SK-N-SH (cell line): ENCODE measurements at regions not wholly inside any gene's neighbourhood (a gene's known extent, or its start where the extent isn't known, plus 50 kb on each side); places are given as distances from the start of the nearest gene placed in this dataset.

Experiments
- CTCF ChIA-PET: fragments of 300-600, 350-600 bp; formaldehyde crosslinking; extraction: SDS; loops from one replicate; lab custom pipeline; 2021; lab: Yijun Ruan, JAX
- POLR2A ChIA-PET: fragments of 350-600 bp; sonication (Branson Sonifier 250); formaldehyde crosslinking; extraction: SDS; loops from one replicate; lab custom pipeline; 2020; ENCODE audit warnings: antibody characterized with exemption, inconsistent platforms; lab: Yijun Ruan, JAX
- DNase-seq: peaks from one replicate; pipeline ENCODE4 v3.0.0; 2012
- H2AFZ ChIP-seq: fragments of 200-600 bp; sonication (generic); 2 replicates; pipeline ENCODE4 v1.8.1; 2016; ENCODE audit warnings: antibody characterized with exemption, mild to moderate bottlenecking, low read depth
- H3F3A ChIP-seq: fragments of 200-600 bp; sonication (generic); replicated peaks from 2 replicates; pipeline ENCODE3; 2016; ENCODE audit warnings: antibody characterized with exemption, mild to moderate bottlenecking; ENCODE audit not compliant: insufficient read depth
- H3K27ac ChIP-seq, 2 experiments: fragments of 200-500 bp in 1 of 2; fragments of 200-600 bp in 1 of 2; sonication (Bioruptor generic) in 1 of 2; sonication (generic), shearing (Covaris generic) in 1 of 2; 2 replicates each; pipeline versions ENCODE4 v1.5.1 to v1.6.1; 2014 to 2016; ENCODE audit warnings: low read depth in 2 of 2, inconsistent platforms in 1 of 2, low read length in 1 of 2, mild to moderate bottlenecking in 1 of 2, mixed read lengths in 1 of 2
- H3K27me3 ChIP-seq: fragments of 200-600 bp; sonication (generic), shearing (Covaris generic); 2 replicates; pipeline ENCODE4 v1.6.1; 2016; ENCODE audit warnings: mixed run types; ENCODE audit not compliant: insufficient read depth
- H3K36me3 ChIP-seq, 2 experiments: fragments of 200-500 bp in 1 of 2; fragments of 200-600 bp in 1 of 2; sonication (Bioruptor generic) in 1 of 2; sonication (generic) in 1 of 2; replicated peaks in 1 of 2; 2 replicates each; pipeline versions ENCODE3 to v1.5.1; 2014 to 2016; ENCODE audit warnings: low read length in 1 of 2, mild to moderate bottlenecking in 1 of 2; ENCODE audit not compliant: insufficient read depth in 2 of 2, control insufficient read depth in 1 of 2
- H3K4me1 ChIP-seq, 2 experiments: fragments of 200-500 bp in 1 of 2; fragments of 200-600 bp in 1 of 2; sonication (Bioruptor generic) in 1 of 2; sonication (generic), shearing (Covaris generic) in 1 of 2; 2 replicates each; pipeline versions ENCODE4 v1.5.1 to v1.6.1; 2014 to 2016; ENCODE audit warnings: low read depth in 1 of 2, low read length in 1 of 2, mixed run types in 1 of 2; ENCODE audit not compliant: insufficient read depth in 2 of 2, control insufficient read depth in 1 of 2
- H3K4me2 ChIP-seq: fragments of 200-600 bp; sonication (generic), shearing (Covaris generic); 2 replicates; pipeline ENCODE4 v1.6.1; 2017; ENCODE audit warnings: mixed run types
- H3K4me3 ChIP-seq, 2 experiments: fragments of 200-500 bp in 1 of 2; fragments of 200-600 bp in 1 of 2; sonication (Bioruptor generic) in 1 of 2; sonication (generic), shearing (Covaris generic) in 1 of 2; 2 replicates each; pipeline versions ENCODE4 v1.5.1 to v1.8.1; 2014 to 2016; ENCODE audit warnings: low read depth in 2 of 2, inconsistent platforms in 1 of 2, low read length in 1 of 2, mild to moderate bottlenecking in 1 of 2, mixed read lengths in 1 of 2, moderate library complexity in 1 of 2
- H3K79me2 ChIP-seq: fragments of 200-600 bp; sonication (generic); 2 replicates; pipeline ENCODE4 v1.8.1; 2017; ENCODE audit warnings: mild to moderate bottlenecking; ENCODE audit not compliant: insufficient read depth
- H3K9ac ChIP-seq: fragments of 200-600 bp; sonication (generic); 2 replicates; pipeline ENCODE4 v1.6.1; 2017; ENCODE audit warnings: mixed run types
- H3K9me2 ChIP-seq: fragments of 200-600 bp; sonication (generic); 2 replicates; pipeline ENCODE4 v1.6.1; 2017; ENCODE audit warnings: mixed run types
- H3K9me3 ChIP-seq: fragments of 200-600 bp; sonication (generic); 2 replicates; pipeline ENCODE4 v1.6.1; 2017; ENCODE audit warnings: mixed run types, mild to moderate bottlenecking, moderate library complexity
- H4K20me1 ChIP-seq: fragments of 200-600 bp; sonication (generic); 2 replicates; pipeline ENCODE4 v1.6.1; 2017; ENCODE audit warnings: mild to moderate bottlenecking, mixed run types; ENCODE audit not compliant: insufficient read depth
- CHD2 ChIP-seq: fragments of 150-350 bp; IDR thresholded peaks from 2 replicates; pipeline ENCODE4 v1.6.1; 2018; ENCODE audit warnings: low read length; ENCODE audit not compliant: partially characterized antibody
- ELF1 ChIP-seq: IDR thresholded peaks from 2 replicates; pipeline ENCODE4 v1.4.0; 2012
- FOSL2 ChIP-seq: IDR thresholded peaks from 2 replicates; pipeline ENCODE4 v1.4.0; 2012; ENCODE audit warnings: low read depth, mild to moderate bottlenecking, moderate library complexity, borderline replicate concordance
- FOXJ3 ChIP-seq: sonication (generic); formaldehyde crosslinking; IDR thresholded peaks from 2 replicates; pipeline ENCODE4 v1.5.1; 2020; ENCODE audit warnings: mild to moderate bottlenecking, missing genetic modification reagents
- GABPA ChIP-seq: IDR thresholded peaks from 2 replicates; pipeline ENCODE4 v1.4.0; 2012; ENCODE audit warnings: low read depth, mild to moderate bottlenecking
- GATA2 ChIP-seq: sonication (generic); formaldehyde crosslinking; IDR thresholded peaks from 2 replicates; pipeline ENCODE4 v1.5.0; 2020; ENCODE audit warnings: mild to moderate bottlenecking, missing genetic modification reagents
- JUND ChIP-seq: IDR thresholded peaks from 2 replicates; pipeline ENCODE4 v1.4.0; 2012
- MXI1 ChIP-seq: IDR thresholded peaks from 2 replicates; pipeline ENCODE4 v1.6.1; 2012; ENCODE audit warnings: mild to moderate bottlenecking, low read depth, low read length, improper control_type of control experiment
- NFIC ChIP-seq: IDR thresholded peaks from 2 replicates; pipeline ENCODE4 v1.4.0; 2012; ENCODE audit warnings: borderline replicate concordance
- PBX3 ChIP-seq: IDR thresholded peaks from 2 replicates; pipeline ENCODE4; 2012
- RAD21 ChIP-seq: IDR thresholded peaks from 2 replicates; pipeline ENCODE4 v1.6.1; 2012; ENCODE audit warnings: mild to moderate bottlenecking, low read length
- SMC3 ChIP-seq: IDR thresholded peaks from 2 replicates; pipeline ENCODE4 v1.6.1; 2012; ENCODE audit warnings: low read depth, low read length, improper control_type of control experiment
- TAF1 ChIP-seq: IDR thresholded peaks from 2 replicates; pipeline ENCODE4 v1.6.1; 2012; ENCODE audit warnings: low read depth, mild to moderate bottlenecking, low read length, moderate library complexity, borderline replicate concordance
- TEAD4 ChIP-seq: IDR thresholded peaks from 2 replicates; pipeline ENCODE4 v1.4.0; 2012; ENCODE audit warnings: mild to moderate bottlenecking, borderline replicate concordance; ENCODE audit not compliant: insufficient read depth
- YY1 ChIP-seq: IDR thresholded peaks from 2 replicates; pipeline ENCODE4 v1.4.0; 2012; ENCODE audit warnings: low read depth, mild to moderate bottlenecking
- WGBS: methylation state at CpG from one replicate; pipeline ENCODE4 v1.1.6; 2017; ENCODE audit warnings: low lambda C conversion rate; 5-methylcytosine and 5-hydroxymethylcytosine counted together
- TF ChIP-seq, protein P1 (sequence below): fragments of 150-350 bp; IDR thresholded peaks from 2 replicates; pipeline ENCODE4 v1.6.1; 2017; ENCODE audit warnings: antibody characterized with exemption, low read length, low read depth, borderline replicate concordance

DNA sequence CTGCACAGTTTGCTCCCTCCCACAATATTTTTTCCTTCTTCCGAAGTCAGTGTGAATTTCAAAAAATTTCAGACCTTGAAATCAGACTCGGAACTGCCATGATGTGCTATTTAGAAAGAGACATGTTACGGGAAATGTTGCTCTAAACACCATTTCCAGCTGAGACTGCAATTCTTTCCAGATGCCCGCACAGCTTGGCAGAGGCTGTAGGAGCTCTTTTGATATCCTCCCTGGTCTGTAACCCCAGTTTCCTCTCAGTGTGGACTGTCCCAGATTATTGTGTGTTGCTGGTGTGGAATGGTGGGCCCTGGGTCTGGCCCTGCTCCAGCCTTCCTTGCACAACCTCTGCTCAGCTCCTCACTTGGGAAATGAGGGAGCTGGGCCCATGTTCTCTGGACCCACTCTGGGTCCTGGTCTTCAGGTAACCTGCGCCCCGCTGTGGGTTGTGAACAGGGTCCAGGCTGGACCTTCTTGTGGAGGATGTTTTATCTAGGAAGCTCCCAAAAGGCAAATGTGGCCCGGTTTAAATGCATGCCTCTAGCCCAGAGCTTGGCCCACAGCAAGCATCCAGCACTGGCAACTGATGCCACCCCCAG lies 172.8 kb upstream of the CXCL12 start:
- ChIA-PET CTCF (no interaction called here), POLR2A (no interaction called here)
- no peaks in the 10 kb centered on the region for H3K36me3 ChIP-seq

GRCh38 chr10:44558521-44558920 lies 173.6 kb upstream of the CXCL12 start:
- no peak for DNase-seq
- Histone ChIP-seq H3F3A (no peaks in the 10 kb centered on the region), H3K4me2 (no peak overlapping the region)
- TF ChIP-seq SMC3 (no peak), NFIC (no peak), CHD2 (no peak), FOXJ3 (CRISPR knock-in tag) (no peak), RAD21 (no peak)
- TF ChIP-seq, all 33 proteins: peak for 0
- no peaks in the 10 kb centered on the region for H3K9me3 ChIP-seq
- H3K27me3 ChIP-seq = peaks cover 24% of the 10 kb centered on the region; the same call in 1 of the 2 replicates
- POLR2A ChIA-PET = no interaction called here
- H2AFZ ChIP-seq = no peak overlapping the region
- no peaks in the 10 kb centered on the region for H3K36me3 ChIP-seq
- H3K27ac ChIP-seq = no peak overlapping the region
- no peak overlapping the region for H3K4me3 ChIP-seq
- H3K79me2 ChIP-seq = no peaks in the 10 kb centered on the region
- H3K9ac ChIP-seq = no peak overlapping the region
- H3K9me2 ChIP-seq = no peaks in the 10 kb centered on the region
- H4K20me1 ChIP-seq = no peaks in the 10 kb centered on the region
- H3K4me1 ChIP-seq = no peaks in the 10 kb centered on the region
- CTCF ChIA-PET = no interaction called here

More for the DNA sequence above, 172.8 kb upstream of the CXCL12 start:
- WGBS = 3% methylated on average over 4 of the region's 7 CpGs
- Histone ChIP-seq H3K9me3 (no peaks in the 10 kb centered on the region), H2AFZ (no peak overlapping the region), H3K4me1 (no peaks in the 10 kb centered on the region), H4K20me1 (no peaks in the 10 kb centered on the region), H3K79me2 (no peaks in the 10 kb centered on the region), H3K27ac (no peak overlapping the region), H3K4me3 (no peak overlapping the region), H3K9me2 (no peaks in the 10 kb centered on the region), H3K27me3 (peaks cover 24% of the 10 kb centered on the region; the same call in 1 of the 2 replicates), H3F3A (no peaks in the 10 kb centered on the region), H3K9ac (no peak overlapping the region), H3K4me2 (no peak overlapping the region)
- no peak for TF ChIP-seq YY1
- no peak for TF ChIP-seq ELF1
- TF ChIP-seq MXI1 = no peak
- TF ChIP-seq SMC3 = no peak
- no peak for TF ChIP-seq JUND
- no peak for TF ChIP-seq PBX3
- TF ChIP-seq FOSL2 = no peak
- no peak for TF ChIP-seq GATA2 (CRISPR knock-in tag)
- TF ChIP-seq, protein P1, sequence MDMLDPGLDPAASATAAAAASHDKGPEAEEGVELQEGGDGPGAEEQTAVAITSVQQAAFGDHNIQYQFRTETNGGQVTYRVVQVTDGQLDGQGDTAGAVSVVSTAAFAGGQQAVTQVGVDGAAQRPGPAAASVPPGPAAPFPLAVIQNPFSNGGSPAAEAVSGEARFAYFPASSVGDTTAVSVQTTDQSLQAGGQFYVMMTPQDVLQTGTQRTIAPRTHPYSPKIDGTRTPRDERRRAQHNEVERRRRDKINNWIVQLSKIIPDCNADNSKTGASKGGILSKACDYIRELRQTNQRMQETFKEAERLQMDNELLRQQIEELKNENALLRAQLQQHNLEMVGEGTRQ = no peak
- no peak for TF ChIP-seq TAF1
- no peak for TF ChIP-seq RAD21
- TF ChIP-seq GABPA = no peak
- TF ChIP-seq TEAD4 = no peak
- no peak for DNase-seq
